Memory B cell (primary cell): ENCODE measurements at regions not wholly inside any gene's neighbourhood (a gene's known extent, or its start where the extent isn't known, plus 50 kb on each side); places are given as distances from the start of the nearest gene placed in this dataset.
"Not testable (repeated sequence)": the region's sequence is repeated elsewhere in the genome, so short reads cannot be mapped to it uniquely, and the experiment has no call there.

ENCODE experiments used
- ATAC-seq: fragments of 150-1000 bp; cut with Tn5 transposase; 2 replicates; pipeline ENCODE4 v1.10.0; 2021; ENCODE audit warnings: low read depth, mild to moderate bottlenecking, moderate library complexity
- DNase-seq, 2 donors: peaks; one replicate each; pipeline ENCODE4 v3.0.0; 2022; ENCODE audit warnings: low spot score in 2 of 2
- H3K27ac Mint-ChIP-seq: one replicate; pipeline ENCODE4 v1.8.0; 2022; ENCODE audit warnings: mild to moderate bottlenecking, moderate library complexity, mixed read lengths
- H3K27me3 Mint-ChIP-seq: one replicate; pipeline ENCODE4 v1.8.0; 2022; ENCODE audit warnings: mixed read lengths
- H3K36me3 Mint-ChIP-seq: one replicate; pipeline ENCODE4 v1.8.0; 2022; ENCODE audit warnings: mild to moderate bottlenecking, mixed read lengths
- H3K4me1 Mint-ChIP-seq: one replicate; pipeline ENCODE4 v1.8.0; 2022; ENCODE audit warnings: mixed read lengths
- H3K4me3 Mint-ChIP-seq: one replicate; pipeline ENCODE4 v1.8.0; 2022; ENCODE audit warnings: mild to moderate bottlenecking, moderate library complexity, mixed read lengths
- H3K9me3 Mint-ChIP-seq: one replicate; pipeline ENCODE4 v1.8.0; 2022; ENCODE audit warnings: mixed read lengths

GRCh38 chr2:215889240-215889969, 123.9 kb downstream of the MREG start:
- H3K4me3 Mint-ChIP-seq, H3K36me3 Mint-ChIP-seq, DNase-seq, ATAC-seq, H3K27me3 Mint-ChIP-seq, H3K27ac Mint-ChIP-seq, H3K4me1 Mint-ChIP-seq, H3K9me3 Mint-ChIP-seq: not testable (repeated sequence)

- Mint-ChIP-seq H3K27me3 (peaks cover 5% of the 10 kb centered on the region), H3K4me1 (no peaks in the 10 kb centered on the region), H3K36me3 (no peaks in the 10 kb centered on the region), H3K27ac (no peak overlapping the region), H3K4me3 (no peak overlapping the region), H3K9me3 (no peaks in the 10 kb centered on the region)
- no peak for DNase-seq
- no peak for ATAC-seq
Measured at GRCh38 chr2:215888680-215889079, 124.7 kb downstream of the MREG start.

GRCh38 chr2:215887303-215887702, 126.0 kb downstream of the MREG start:
- H3K4me3 Mint-ChIP-seq = no peak overlapping the region
- H3K36me3 Mint-ChIP-seq = no peaks in the 10 kb centered on the region
- DNase-seq (no peak), ATAC-seq (no peak)
- H3K27ac Mint-ChIP-seq = no peak overlapping the region
- peaks cover 5% of the 10 kb centered on the region for H3K27me3 Mint-ChIP-seq
- no peaks in the 10 kb centered on the region for H3K4me1 Mint-ChIP-seq
- no peaks in the 10 kb centered on the region for H3K9me3 Mint-ChIP-seq

GRCh38 chr2:215886022-215886421, 127.3 kb downstream of the MREG start:
- Mint-ChIP-seq H3K27me3 (peaks cover 5% of the 10 kb centered on the region), H3K9me3 (no peaks in the 10 kb centered on the region), H3K4me3 (no peak overlapping the region), H3K4me1 (no peaks in the 10 kb centered on the region), H3K36me3 (no peaks in the 10 kb centered on the region), H3K27ac (no peak overlapping the region)
- no peak for DNase-seq
- no peak for ATAC-seq

- Mint-ChIP-seq H3K9me3 (no peaks in the 10 kb centered on the region), H3K27ac (no peak overlapping the region), H3K4me1 (no peaks in the 10 kb centered on the region), H3K36me3 (no peaks in the 10 kb centered on the region), H3K27me3 (peaks cover 5% of the 10 kb centered on the region), H3K4me3 (no peak overlapping the region)
- DNase-seq (no peak), ATAC-seq (no peak)
Measured at GRCh38 chr2:215885536-215885935, 127.8 kb downstream of the MREG start.

- no peak overlapping the region for H3K27ac Mint-ChIP-seq
- H3K4me3 Mint-ChIP-seq = no peak overlapping the region
- no peaks in the 10 kb centered on the region for H3K9me3 Mint-ChIP-seq
- no peaks in the 10 kb centered on the region for H3K36me3 Mint-ChIP-seq
- no peak for ATAC-seq
- no peak for DNase-seq
- no peaks in the 10 kb centered on the region for H3K4me1 Mint-ChIP-seq
- H3K27me3 Mint-ChIP-seq = peaks cover 4% of the 10 kb centered on the region
Measured at GRCh38 chr2:215884451-215885087, 128.8 kb downstream of the MREG start.

GRCh38 chr2:215883799-215884198, 129.6 kb downstream of the MREG start:
- no peak for ATAC-seq
- Mint-ChIP-seq H3K36me3 (no peaks in the 10 kb centered on the region), H3K9me3 (no peaks in the 10 kb centered on the region), H3K27ac (no peak overlapping the region), H3K27me3 (peaks cover 3% of the 10 kb centered on the region), H3K4me1 (no peaks in the 10 kb centered on the region), H3K4me3 (no peak overlapping the region)
- DNase-seq = no peak

GRCh38 chr2:215882689-215883088, 130.7 kb downstream of the MREG start:
- Mint-ChIP-seq H3K4me1 (no peaks in the 10 kb centered on the region), H3K27me3 (peaks cover 3% of the 10 kb centered on the region), H3K9me3 (no peaks in the 10 kb centered on the region), H3K36me3 (no peaks in the 10 kb centered on the region), H3K27ac (no peak overlapping the region), H3K4me3 (no peak overlapping the region)
- DNase-seq = no peak
- ATAC-seq = no peak

- no peak overlapping the region for H3K27ac Mint-ChIP-seq
- H3K36me3 Mint-ChIP-seq = no peaks in the 10 kb centered on the region
- peaks cover 2% of the 10 kb centered on the region for H3K9me3 Mint-ChIP-seq
- peaks cover 5% of the 10 kb centered on the region for H3K27me3 Mint-ChIP-seq
- no peak for ATAC-seq
- no peak for DNase-seq
- H3K4me3 Mint-ChIP-seq = no peak overlapping the region
- H3K4me1 Mint-ChIP-seq = no peaks in the 10 kb centered on the region
Measured at GRCh38 chr2:215881582-215881981, 131.8 kb downstream of the MREG start.

- no peak for DNase-seq
- peaks cover 5% of the 10 kb centered on the region for H3K27me3 Mint-ChIP-seq
- H3K36me3 Mint-ChIP-seq = no peaks in the 10 kb centered on the region
- no peak overlapping the region for H3K4me3 Mint-ChIP-seq
- no peak overlapping the region for H3K27ac Mint-ChIP-seq
- H3K4me1 Mint-ChIP-seq = no peaks in the 10 kb centered on the region
- H3K9me3 Mint-ChIP-seq = peaks cover 2% of the 10 kb centered on the region
- no peak for ATAC-seq
Measured at GRCh38 chr2:215880970-215881369, 132.4 kb downstream of the MREG start.

- Mint-ChIP-seq H3K27me3 (peaks cover 5% of the 10 kb centered on the region), H3K4me3 (no peak overlapping the region), H3K27ac (no peak overlapping the region), H3K36me3 (no peaks in the 10 kb centered on the region), H3K9me3 (peaks cover 2% of the 10 kb centered on the region), H3K4me1 (no peaks in the 10 kb centered on the region)
- DNase-seq (no peak), ATAC-seq (no peak)
Measured at GRCh38 chr2:215879977-215880940, 133.1 kb downstream of the MREG start.

- H3K27me3 Mint-ChIP-seq = peaks cover 7% of the 10 kb centered on the region
Measured at GRCh38 chr2:215879331-215879730, 134.0 kb downstream of the MREG start.

GRCh38 chr2:215878476-215879063, 134.8 kb downstream of the MREG start:
- H3K27ac Mint-ChIP-seq = no peak overlapping the region
- ATAC-seq (no peak), DNase-seq (no peak)
- H3K27me3 Mint-ChIP-seq = peaks cover 7% of the 10 kb centered on the region
- H3K4me1 Mint-ChIP-seq = no peaks in the 10 kb centered on the region
- peaks cover 2% of the 10 kb centered on the region for H3K9me3 Mint-ChIP-seq
- no peaks in the 10 kb centered on the region for H3K36me3 Mint-ChIP-seq
- H3K4me3 Mint-ChIP-seq = no peak overlapping the region

More at GRCh38 chr2:215879331-215879730, 134.0 kb downstream of the MREG start:
- H3K27ac Mint-ChIP-seq = no peak overlapping the region
- no peak for ATAC-seq
- no peak overlapping the region for H3K4me3 Mint-ChIP-seq
- H3K36me3 Mint-ChIP-seq = no peaks in the 10 kb centered on the region
- no peaks in the 10 kb centered on the region for H3K4me1 Mint-ChIP-seq
- peaks cover 2% of the 10 kb centered on the region for H3K9me3 Mint-ChIP-seq
- no peak for DNase-seq

- H3K9me3 Mint-ChIP-seq = peaks cover 2% of the 10 kb centered on the region
- DNase-seq = no peak
- H3K4me3 Mint-ChIP-seq = no peak overlapping the region
- H3K27ac Mint-ChIP-seq = no peak overlapping the region
- peaks cover 14% of the 10 kb centered on the region for H3K27me3 Mint-ChIP-seq
- no peaks in the 10 kb centered on the region for H3K4me1 Mint-ChIP-seq
- no peaks in the 10 kb centered on the region for H3K36me3 Mint-ChIP-seq
- no peak for ATAC-seq
Measured at GRCh38 chr2:215876937-215877238, 136.5 kb downstream of the MREG start.
